HG03460 (cell line): ENCODE measurements at regions not wholly inside any gene's neighbourhood (a gene's known extent, or its start where the extent isn't known, plus 50 kb on each side); places are given as distances from the start of the nearest gene placed in this dataset.
"Not testable (repeated sequence)": the region's sequence is repeated elsewhere in the genome, so short reads cannot be mapped to it uniquely, and the experiment has no call there.

Source experiments
- ATAC-seq: cut with Tn5 transposase; IDR thresholded peaks from one replicate; pipeline ENCODE4 v1.9.1; 2021; ENCODE audit not compliant: unreplicated experiment

GRCh38 chr1:200496937-200497336, 87.1 kb upstream of the ZNF281 start:
- no peak for ATAC-seq

- ATAC-seq = no peak
Observed at GRCh38 chr1:200495901-200496300, 86.1 kb upstream of the ZNF281 start.

- ATAC-seq = no peak
Observed at GRCh38 chr1:200493344-200493743, 83.5 kb upstream of the ZNF281 start.

- no peak for ATAC-seq
Observed at GRCh38 chr1:200491103-200491502, 81.3 kb upstream of the ZNF281 start.

- ATAC-seq = no peak
Observed at GRCh38 chr1:200490183-200490582, 80.3 kb upstream of the ZNF281 start.

GRCh38 chr1:200488375-200489165, 78.7 kb upstream of the ZNF281 start:
- no peak for ATAC-seq

- ATAC-seq = no peak
Observed at GRCh38 chr1:200487650-200488049, 77.8 kb upstream of the ZNF281 start.

- ATAC-seq = no peak
Observed at GRCh38 chr1:200486634-200487033, 76.8 kb upstream of the ZNF281 start.

GRCh38 chr1:200484438-200484946, 74.7 kb upstream of the ZNF281 start:
- not testable (repeated sequence) for ATAC-seq

GRCh38 chr1:200483491-200484143, 73.8 kb upstream of the ZNF281 start:
- peak; percentile 94 for ATAC-seq

GRCh38 chr1:200480964-200481363, 71.1 kb upstream of the ZNF281 start:
- ATAC-seq = no peak

- no peak for ATAC-seq
Observed at GRCh38 chr1:200479816-200480215, 70.0 kb upstream of the ZNF281 start.

GRCh38 chr1:200478945-200479558, 69.2 kb upstream of the ZNF281 start:
- no peak for ATAC-seq

- no peak for ATAC-seq
Observed at GRCh38 chr1:200478239-200478623, 68.4 kb upstream of the ZNF281 start.

- no peak for ATAC-seq
Observed at GRCh38 chr1:200474633-200475032, 64.8 kb upstream of the ZNF281 start.

- peak; percentile 61 for ATAC-seq
Observed at GRCh38 chr1:200473698-200474371, 64.0 kb upstream of the ZNF281 start.

- no peak for ATAC-seq
Observed at GRCh38 chr1:200471739-200472138, 61.9 kb upstream of the ZNF281 start.

GRCh38 chr1:200468264-200469001, 58.6 kb upstream of the ZNF281 start:
- ATAC-seq = no peak

- no peak for ATAC-seq
Observed at GRCh38 chr1:200464784-200465400, 55.1 kb upstream of the ZNF281 start.
